ENCODE measurements at regions not wholly inside any gene's neighbourhood (a gene's known extent, or its start where the extent isn't known, plus 50 kb on each side); places are given as distances from the start of the nearest gene placed in this dataset.

GRCh38 chr18:61651145-61651879 is 241.5 kb downstream of the RNF152 start:
- Histone ChIP-seq H3K4me1 (ENCODE audit: control insufficient read depth in 4 of 4, insufficient read depth in 4 of 4, low read length in 3 of 4) (peaks cover 0 to 10% (median 5%) of the 10 kb centered on the region in 4 donors), H3K36me3 (ENCODE audit: control insufficient read depth in 4 of 4, insufficient read depth in 3 of 4, low read depth in 1 of 4, low read length in 3 of 4) (no peaks in the 10 kb centered on the region), H3K27ac (ENCODE audit: low read depth in 1 of 2, low read length in 2 of 2) (no peak overlapping the region), H3K9ac (ENCODE audit: low read depth in 1 of 2, low read length in 2 of 2) (no peak overlapping the region), H3K27me3 (ENCODE audit: control insufficient read depth in 4 of 4, insufficient read depth in 4 of 4, low read length in 3 of 4) (no peaks in the 10 kb centered on the region), H3K4me3 (ENCODE audit: low read depth in 1 of 3, low read length in 3 of 3) (no peak overlapping the region), H3K9me3 (ENCODE audit: control insufficient read depth in 4 of 4, low read length in 3 of 4) (no peaks in the 10 kb centered on the region)
- DNase-seq (ENCODE audit: low spot score), result no peak
- TF ChIP-seq JUND (IDR thresholded peaks at IDR 0.05), result no peak
- TF ChIP-seq HNF4G (IDR thresholded peaks at IDR 0.05), result no peak
- TF ChIP-seq HNF4A (conservative IDR thresholded peaks at IDR 0.05), result no peak
- WGBS, result 78% methylated on average over 3 of the region's 3 CpGs

DNA sequence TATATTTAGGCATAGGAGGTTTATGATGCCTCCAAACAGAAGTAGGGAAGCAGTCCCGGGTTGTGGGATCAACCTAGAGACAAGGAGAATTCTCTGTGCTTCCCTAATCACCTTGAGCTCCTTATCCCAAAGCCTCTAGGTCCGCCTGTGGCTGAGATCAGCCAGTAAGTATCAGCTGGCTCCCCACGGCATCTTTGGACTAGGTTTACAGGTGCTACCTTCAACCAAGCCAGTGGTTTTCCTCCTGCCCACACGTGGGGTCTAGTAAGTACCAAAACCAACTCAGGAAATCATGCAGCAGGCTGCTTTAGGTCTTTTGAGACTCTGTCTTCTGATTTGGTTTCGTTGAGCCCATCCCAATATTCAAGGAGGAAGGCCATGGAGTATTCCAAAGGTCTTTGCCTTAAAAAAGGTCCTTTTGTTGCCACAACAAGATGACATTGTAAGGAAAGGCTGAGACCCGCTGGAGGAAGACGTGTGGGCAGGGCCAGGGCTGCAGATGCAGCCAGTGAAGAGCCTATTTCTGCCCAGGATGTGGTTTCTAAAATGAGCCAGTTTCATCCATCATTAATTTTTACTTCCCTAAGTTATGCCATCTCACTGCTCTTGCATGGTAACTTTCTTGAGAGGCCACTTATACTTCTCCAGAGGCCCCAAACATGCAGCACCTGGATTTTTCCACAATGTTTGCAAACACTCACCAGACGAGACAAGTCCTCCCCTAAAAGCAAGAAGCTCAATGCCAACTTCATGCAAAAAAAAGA is 248.7 kb downstream of the RNF152 start:
- H3K9me3 ChIP-seq (ENCODE audit: control insufficient read depth in 4 of 4, low read length in 3 of 4), result no peaks in the 10 kb centered on the region
- H3K4me1 ChIP-seq (ENCODE audit: control insufficient read depth in 4 of 4, insufficient read depth in 4 of 4, low read length in 3 of 4), result peaks cover 0 to 3% (median 0%) of the 10 kb centered on the region in 4 donors
- no peaks in the 10 kb centered on the region for H3K27me3 ChIP-seq (ENCODE audit: control insufficient read depth in 4 of 4, insufficient read depth in 4 of 4, low read length in 3 of 4)
- 75% methylated on average over 8 of the region's 8 CpGs for WGBS
- no peak overlapping the region for H3K4me3 ChIP-seq (ENCODE audit: low read depth in 1 of 3, low read length in 3 of 3)
- H3K27ac ChIP-seq (ENCODE audit: low read depth in 1 of 2, low read length in 2 of 2), result no peak overlapping the region
- no peak for TF ChIP-seq TAF1 (conservative IDR thresholded peaks at IDR 0.05)
- no peak for TF ChIP-seq YY1 (IDR thresholded peaks at IDR 0.05)
- TF ChIP-seq JUND (IDR thresholded peaks at IDR 0.05), result no peak
- TF ChIP-seq, protein P1, sequence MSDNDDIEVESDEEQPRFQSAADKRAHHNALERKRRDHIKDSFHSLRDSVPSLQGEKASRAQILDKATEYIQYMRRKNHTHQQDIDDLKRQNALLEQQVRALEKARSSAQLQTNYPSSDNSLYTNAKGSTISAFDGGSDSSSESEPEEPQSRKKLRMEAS (IDR thresholded peaks at IDR 0.05), result no peak
- no peak for TF ChIP-seq ZBTB33 (IDR thresholded peaks at IDR 0.05)
- TF ChIP-seq RXRA (IDR thresholded peaks at IDR 0.05), result no peak
- TF ChIP-seq, protein P2, sequence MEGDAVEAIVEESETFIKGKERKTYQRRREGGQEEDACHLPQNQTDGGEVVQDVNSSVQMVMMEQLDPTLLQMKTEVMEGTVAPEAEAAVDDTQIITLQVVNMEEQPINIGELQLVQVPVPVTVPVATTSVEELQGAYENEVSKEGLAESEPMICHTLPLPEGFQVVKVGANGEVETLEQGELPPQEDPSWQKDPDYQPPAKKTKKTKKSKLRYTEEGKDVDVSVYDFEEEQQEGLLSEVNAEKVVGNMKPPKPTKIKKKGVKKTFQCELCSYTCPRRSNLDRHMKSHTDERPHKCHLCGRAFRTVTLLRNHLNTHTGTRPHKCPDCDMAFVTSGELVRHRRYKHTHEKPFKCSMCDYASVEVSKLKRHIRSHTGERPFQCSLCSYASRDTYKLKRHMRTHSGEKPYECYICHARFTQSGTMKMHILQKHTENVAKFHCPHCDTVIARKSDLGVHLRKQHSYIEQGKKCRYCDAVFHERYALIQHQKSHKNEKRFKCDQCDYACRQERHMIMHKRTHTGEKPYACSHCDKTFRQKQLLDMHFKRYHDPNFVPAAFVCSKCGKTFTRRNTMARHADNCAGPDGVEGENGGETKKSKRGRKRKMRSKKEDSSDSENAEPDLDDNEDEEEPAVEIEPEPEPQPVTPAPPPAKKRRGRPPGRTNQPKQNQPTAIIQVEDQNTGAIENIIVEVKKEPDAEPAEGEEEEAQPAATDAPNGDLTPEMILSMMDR (IDR thresholded peaks at IDR 0.05; ENCODE audit: low read depth, low read length, missing input control), result no peak
- TF ChIP-seq HNF4G (IDR thresholded peaks at IDR 0.05), result no peak
- TF ChIP-seq GABPA (IDR thresholded peaks at IDR 0.05 in 1 of 2, conservative IDR thresholded peaks at IDR 0.05 in 1 of 2), result no peak
- no peak for TF ChIP-seq FOXA1 (IDR thresholded peaks at IDR 0.05)
- TF ChIP-seq FOXA2 (IDR thresholded peaks at IDR 0.05), result no peak
- TF ChIP-seq SP1 (IDR thresholded peaks at IDR 0.05), result no peak
- TF ChIP-seq RAD21 (IDR thresholded peaks at IDR 0.05), result no peak
- no peak for TF ChIP-seq HNF4A (conservative IDR thresholded peaks at IDR 0.05)
- TF ChIP-seq, protein P3, sequence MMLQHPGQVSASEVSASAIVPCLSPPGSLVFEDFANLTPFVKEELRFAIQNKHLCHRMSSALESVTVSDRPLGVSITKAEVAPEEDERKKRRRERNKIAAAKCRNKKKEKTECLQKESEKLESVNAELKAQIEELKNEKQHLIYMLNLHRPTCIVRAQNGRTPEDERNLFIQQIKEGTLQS (IDR thresholded peaks at IDR 0.05), result no peak
- TF ChIP-seq EGR1 (IDR thresholded peaks at IDR 0.05; ENCODE audit: low read depth in 2 of 2), result no peak
- TF ChIP-seq NR2F2 (IDR thresholded peaks at IDR 0.05), result no peak
- TF ChIP-seq REST (IDR thresholded peaks at IDR 0.05), result no peak
- no peak overlapping the region for H3K9ac ChIP-seq (ENCODE audit: low read depth in 1 of 2, low read length in 2 of 2)
- no peak for DNase-seq (ENCODE audit: low spot score)
- no peaks in the 10 kb centered on the region for H3K36me3 ChIP-seq (ENCODE audit: control insufficient read depth in 4 of 4, insufficient read depth in 3 of 4, low read depth in 1 of 4, low read length in 3 of 4)

All from liver (tissue), 8 donors.